HEK293T (cell line): ENCODE measurements at regions not wholly inside any gene's neighbourhood (a gene's known extent, or its start where the extent isn't known, plus 50 kb on each side); places are given as distances from the start of the nearest gene placed in this dataset.

ENCODE experiments used
- BHLHE40 ChIP-seq: fragments of 450-650 bp; IDR thresholded peaks from 2 replicates; pipeline ENCODE4 v1.6.1; 2016; ENCODE audit warnings: mild to moderate bottlenecking, moderate library complexity, borderline replicate concordance
- CTBP1 ChIP-seq: fragments of 450-650 bp; IDR thresholded peaks from 2 replicates; pipeline ENCODE4 v1.6.1; 2016; ENCODE audit warnings: borderline replicate concordance
- FOXK2 ChIP-seq: fragments of 450-650 bp; IDR thresholded peaks from 2 replicates; pipeline ENCODE4 v1.6.1; 2016; ENCODE audit warnings: mild to moderate bottlenecking
- FOXM1 ChIP-seq: fragments of 450-650 bp; IDR thresholded peaks from 2 replicates; pipeline ENCODE4 v1.6.1; 2017; ENCODE audit warnings: mild to moderate bottlenecking, borderline replicate concordance
- HDGF ChIP-seq: fragments of 450-650 bp; IDR thresholded peaks from 2 replicates; pipeline ENCODE4 v1.6.1; 2017; ENCODE audit warnings: antibody characterized with exemption, borderline replicate concordance
- NFRKB ChIP-seq: fragments of 450-650 bp; IDR thresholded peaks from 2 replicates; pipeline ENCODE4 v1.6.1; 2016; ENCODE audit warnings: mild to moderate bottlenecking, moderate library complexity
- SP1 ChIP-seq: fragments of 450-650 bp; IDR thresholded peaks from 2 replicates; pipeline ENCODE4 v1.6.1; 2017
- SUZ12 ChIP-seq: fragments of 450-650 bp; IDR thresholded peaks from 2 replicates; pipeline ENCODE4 v1.6.1; 2016; ENCODE audit warnings: mild to moderate bottlenecking
- TF ChIP-seq, protein P1 (sequence below): fragments of 450-650 bp; IDR thresholded peaks from 2 replicates; pipeline ENCODE4 v1.6.1; 2016

DNA sequence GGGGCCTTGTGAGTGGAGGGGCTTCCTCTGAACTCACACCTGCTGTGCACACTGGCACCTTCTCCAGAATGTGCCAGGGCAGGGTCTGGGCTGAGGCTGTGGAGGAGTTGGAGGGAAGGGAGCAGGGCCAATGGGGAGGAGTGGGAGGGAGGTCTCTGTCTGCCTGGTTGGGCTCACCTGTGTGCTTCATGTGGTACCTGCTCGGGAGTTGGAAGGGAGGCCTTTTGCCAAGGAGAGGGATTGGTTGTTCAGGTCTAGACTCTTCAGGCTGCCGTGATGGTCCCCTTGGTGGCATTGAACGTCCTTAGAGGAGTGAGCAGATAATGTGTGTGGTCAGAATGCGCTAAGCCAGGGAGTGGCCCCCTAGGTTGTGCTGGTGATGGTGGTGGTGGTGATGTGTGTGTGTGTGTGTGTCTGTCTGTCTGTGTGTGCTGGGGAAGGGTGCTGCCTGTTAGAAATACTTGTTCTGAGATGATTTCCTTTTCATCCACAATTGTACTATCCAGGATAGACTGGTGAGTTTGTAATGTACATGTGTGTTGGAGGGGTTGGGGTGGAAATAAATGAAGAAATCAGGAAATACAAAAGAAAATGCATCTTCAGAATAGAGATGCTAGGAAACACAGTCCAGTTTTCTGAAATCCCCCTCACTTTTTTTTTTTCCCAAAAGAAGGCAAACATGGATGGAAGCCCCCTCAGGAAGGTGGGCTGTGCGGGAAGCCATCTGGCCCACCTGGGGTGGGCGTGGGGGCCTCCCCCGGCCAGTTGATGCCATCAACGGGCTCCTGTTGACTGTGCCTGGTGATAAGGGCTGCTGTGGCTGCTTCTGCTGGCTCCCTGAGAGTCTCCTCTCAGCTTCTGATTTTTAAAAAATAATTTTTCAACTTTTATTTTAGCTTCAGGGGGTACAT, 140.5 kb upstream of the ZNF536 start:
- TF ChIP-seq, protein P1, sequence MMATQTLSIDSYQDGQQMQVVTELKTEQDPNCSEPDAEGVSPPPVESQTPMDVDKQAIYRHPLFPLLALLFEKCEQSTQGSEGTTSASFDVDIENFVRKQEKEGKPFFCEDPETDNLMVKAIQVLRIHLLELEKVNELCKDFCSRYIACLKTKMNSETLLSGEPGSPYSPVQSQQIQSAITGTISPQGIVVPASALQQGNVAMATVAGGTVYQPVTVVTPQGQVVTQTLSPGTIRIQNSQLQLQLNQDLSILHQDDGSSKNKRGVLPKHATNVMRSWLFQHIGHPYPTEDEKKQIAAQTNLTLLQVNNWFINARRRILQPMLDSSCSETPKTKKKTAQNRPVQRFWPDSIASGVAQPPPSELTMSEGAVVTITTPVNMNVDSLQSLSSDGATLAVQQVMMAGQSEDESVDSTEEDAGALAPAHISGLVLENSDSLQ: no peak
- TF ChIP-seq SUZ12: no peak
- TF ChIP-seq FOXM1: no peak
- TF ChIP-seq SP1: no peak
- TF ChIP-seq BHLHE40: no peak
- no peak for TF ChIP-seq CTBP1
- no peak for TF ChIP-seq FOXK2
- no peak for TF ChIP-seq NFRKB
- TF ChIP-seq HDGF: no peak
